NCI-H1092 treated with DMSO at 0.1 percent for 48 hours (cell line): ENCODE measurements at regions not wholly inside any gene's neighbourhood (a gene's known extent, or its start where the extent isn't known, plus 50 kb on each side); places are given as distances from the start of the nearest gene placed in this dataset.
"Not testable (repeated sequence)": the region's sequence is repeated elsewhere in the genome, so short reads cannot be mapped to it uniquely, and the experiment has no call there.

Experiments
- DNase-seq: peaks from one replicate; lab custom pipeline; 2025; lab: John Stamatoyannopoulos, UW

GRCh38 chr3:166322391-166322790 is 485.2 kb upstream of the BCHE start:
- no peak for DNase-seq

DNA sequence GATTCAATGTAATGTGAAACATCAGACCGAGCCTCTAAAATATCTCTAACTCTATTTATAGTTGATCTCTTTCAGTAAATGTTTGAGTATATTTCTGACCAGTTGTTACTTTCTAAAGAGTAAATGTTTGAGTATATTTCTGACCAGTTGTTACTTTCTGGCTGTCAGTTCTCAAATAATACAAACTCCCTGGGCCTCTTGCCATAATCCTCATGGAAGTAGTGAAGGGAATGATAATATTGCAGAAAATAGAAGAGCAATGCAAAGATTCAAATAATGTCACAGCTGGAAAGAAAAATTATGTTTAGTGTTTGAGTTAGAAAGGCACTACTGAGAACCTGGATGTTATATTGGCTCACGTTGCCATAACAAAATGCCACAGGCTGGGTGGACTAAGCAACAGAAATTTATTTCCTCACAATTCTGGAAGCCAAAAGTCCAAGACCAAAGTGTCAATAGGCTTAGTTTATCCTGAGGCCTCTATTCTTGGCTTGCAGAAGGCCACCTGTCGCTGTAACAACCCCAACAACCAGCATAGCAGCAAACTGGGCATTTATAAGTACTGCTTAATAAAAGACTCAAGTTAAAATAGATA is 470.6 kb upstream of the BCHE start:
- DNase-seq, result no peak

- DNase-seq, result no peak
These were observed 467.4 kb upstream of the BCHE start for GRCh38 chr3:166304584-166304983.

- DNase-seq, result no peak
These were observed 466.5 kb upstream of the BCHE start for GRCh38 chr3:166303681-166304080.

DNA sequence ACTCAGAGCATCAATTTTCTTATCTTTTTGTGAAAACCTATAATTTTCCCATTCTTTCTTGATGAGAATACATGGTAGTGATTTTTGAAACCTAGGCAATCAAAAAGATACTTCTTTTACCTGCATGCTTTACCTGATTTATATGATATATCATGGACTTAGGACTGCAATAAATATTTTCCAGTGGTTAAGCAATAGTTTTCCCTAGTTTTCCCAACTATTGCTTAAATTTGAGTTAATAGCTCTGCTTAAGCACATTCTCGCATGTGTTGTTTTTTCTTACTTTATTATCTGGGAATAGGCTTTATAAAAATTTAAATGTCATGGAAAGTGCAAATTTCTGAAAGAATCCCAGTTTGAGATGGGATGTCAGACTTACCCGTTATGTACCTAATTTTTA is 465.1 kb upstream of the BCHE start:
- no peak for DNase-seq

DNA sequence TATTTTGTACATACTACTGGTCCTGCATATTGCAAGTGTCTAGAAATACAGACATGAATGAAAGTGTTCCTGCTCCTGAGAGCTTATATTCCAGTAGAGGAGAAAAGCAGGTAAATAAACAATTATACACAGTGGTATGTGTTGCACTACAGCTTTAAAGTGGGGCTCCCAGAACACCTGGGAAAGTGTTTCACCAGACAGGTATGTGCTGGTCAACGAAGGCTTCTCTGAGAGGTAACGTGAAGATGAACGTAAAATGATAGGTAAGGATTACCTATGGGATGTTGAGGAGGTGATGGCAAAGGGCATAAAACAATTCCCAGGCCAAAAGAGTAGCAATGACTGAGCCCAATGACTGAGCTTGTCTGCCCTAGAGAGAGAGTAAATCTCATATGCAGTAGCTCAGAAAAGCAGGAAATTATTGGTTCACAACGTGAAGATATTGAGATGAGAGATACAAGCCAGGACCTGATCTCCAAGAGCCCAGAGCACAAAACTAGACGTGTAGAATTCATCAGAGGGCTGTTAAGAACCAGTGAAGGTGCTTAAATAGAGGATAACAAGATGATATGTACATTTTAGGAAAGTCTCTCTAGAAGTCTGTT is 459.1 kb upstream of the BCHE start:
- DNase-seq, result no peak

DNA sequence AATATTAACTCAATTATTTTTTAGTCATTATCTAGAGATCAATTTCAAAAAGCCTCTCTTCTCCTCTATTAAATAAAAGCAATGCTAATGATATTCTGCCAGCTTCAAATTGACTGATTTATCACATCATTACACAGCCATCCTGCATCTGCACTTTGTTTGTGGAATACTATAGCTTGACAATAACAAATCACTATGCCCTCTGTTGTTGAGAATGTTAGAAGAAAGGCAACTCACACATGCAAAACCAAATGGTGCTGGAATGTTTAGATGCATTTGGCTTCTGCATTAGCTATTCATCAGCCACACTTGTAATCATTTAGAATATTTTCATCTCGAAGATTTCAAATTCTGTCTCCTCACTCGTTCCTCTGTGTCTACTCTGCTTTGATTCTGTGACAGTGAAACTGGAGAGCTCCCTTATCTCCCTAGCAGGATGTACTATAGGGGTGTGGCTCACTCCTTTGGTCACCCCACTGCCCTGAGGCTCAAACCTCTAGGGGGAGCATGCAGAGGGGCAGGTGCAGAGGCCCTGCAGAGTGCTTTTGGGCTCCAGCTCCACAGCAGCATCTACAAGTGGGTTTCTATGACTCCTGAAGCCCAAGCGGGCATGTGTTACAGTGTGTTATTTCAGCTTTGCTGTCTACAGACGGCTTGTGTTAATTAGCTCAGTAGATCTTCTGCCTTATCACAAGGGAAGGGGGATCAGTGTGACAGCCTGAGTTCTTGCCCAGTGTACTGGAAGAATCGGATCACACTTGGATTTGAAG is 454.1 kb upstream of the BCHE start:
- DNase-seq, result no peak

- no peak for DNase-seq
These were observed 447.8 kb upstream of the BCHE start for GRCh38 chr3:166285001-166285400.

GRCh38 chr3:166283840-166284239 is 446.6 kb upstream of the BCHE start:
- no peak for DNase-seq

DNA sequence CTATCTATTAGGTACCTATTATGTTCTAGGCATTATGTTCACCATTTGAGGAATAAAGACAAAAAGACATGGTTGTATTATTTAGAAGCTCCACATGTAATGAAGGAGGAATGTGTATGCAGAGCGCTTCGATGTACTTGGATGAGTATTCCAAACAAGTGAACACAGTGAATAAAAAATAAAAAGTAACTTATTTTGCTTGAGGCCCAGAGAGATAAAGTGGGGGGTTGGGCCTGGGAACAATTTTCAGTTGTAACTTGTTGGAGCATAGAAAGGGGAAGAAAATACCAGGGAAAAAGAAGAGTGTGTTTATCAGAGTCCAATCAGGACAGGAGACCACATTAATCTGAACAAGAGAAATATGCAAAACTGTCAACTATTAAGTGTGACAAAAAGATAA is 445.7 kb upstream of the BCHE start:
- no peak for DNase-seq

DNA sequence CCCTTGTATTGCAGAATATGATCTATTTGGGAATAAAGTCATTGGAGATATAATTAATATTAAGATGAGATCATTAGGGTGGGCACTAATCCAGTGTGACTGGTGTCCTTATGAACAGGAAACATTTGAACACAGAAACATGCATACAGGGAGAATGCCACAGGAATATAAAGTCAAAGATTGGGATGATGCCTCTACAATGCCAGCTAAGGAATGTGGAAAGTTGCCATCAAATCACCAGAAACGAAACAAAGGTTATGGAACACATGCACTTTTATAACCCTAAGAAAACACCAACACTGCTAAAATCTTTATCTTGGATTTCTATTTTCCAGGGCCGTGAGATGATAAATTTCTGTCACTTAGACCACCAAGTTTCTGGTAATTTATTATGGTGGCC is 442.4 kb upstream of the BCHE start:
- no peak for DNase-seq

DNA sequence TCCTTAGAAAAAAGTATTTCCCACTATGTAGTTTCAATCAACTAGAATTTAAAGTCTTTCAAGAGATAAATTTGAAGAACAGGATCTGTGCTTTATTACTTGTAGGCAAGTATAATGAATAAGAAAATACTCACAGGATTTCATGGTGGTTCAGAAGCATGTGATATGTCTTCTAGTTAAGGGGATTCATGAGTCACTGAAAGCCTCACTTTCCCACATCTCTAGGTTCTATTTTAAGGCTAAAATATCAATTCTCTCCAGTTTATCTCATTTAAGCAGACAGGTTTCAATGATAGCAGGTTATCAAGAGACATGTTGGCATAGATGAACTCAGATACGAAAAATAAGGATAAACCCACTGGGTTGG is 437.8 kb upstream of the BCHE start:
- DNase-seq, result no peak

GRCh38 chr3:166274351-166275023 is 437.3 kb upstream of the BCHE start:
- DNase-seq, result no peak

GRCh38 chr3:166270429-166270828 is 433.2 kb upstream of the BCHE start:
- DNase-seq, result no peak

DNA sequence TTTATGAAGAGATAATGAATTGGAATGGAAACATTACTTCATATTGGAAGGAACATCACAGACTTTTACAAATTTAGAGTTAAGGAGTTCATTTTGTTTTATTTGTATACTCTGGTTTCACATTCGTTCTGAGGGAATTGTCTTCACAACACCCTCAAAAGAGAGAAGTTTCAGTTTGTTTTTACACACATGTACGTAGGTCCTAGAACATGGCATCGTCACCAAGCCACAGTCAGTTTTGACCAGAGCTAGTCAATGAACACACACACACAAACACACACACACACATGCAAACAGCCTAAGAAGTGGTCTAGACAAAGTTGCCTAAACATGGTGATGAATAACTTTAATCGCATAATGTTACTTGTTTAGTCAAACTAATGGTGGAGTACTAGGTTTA is 427.9 kb upstream of the BCHE start:
- no peak for DNase-seq

GRCh38 chr3:166263460-166263859 is 426.2 kb upstream of the BCHE start:
- no peak for DNase-seq

DNA sequence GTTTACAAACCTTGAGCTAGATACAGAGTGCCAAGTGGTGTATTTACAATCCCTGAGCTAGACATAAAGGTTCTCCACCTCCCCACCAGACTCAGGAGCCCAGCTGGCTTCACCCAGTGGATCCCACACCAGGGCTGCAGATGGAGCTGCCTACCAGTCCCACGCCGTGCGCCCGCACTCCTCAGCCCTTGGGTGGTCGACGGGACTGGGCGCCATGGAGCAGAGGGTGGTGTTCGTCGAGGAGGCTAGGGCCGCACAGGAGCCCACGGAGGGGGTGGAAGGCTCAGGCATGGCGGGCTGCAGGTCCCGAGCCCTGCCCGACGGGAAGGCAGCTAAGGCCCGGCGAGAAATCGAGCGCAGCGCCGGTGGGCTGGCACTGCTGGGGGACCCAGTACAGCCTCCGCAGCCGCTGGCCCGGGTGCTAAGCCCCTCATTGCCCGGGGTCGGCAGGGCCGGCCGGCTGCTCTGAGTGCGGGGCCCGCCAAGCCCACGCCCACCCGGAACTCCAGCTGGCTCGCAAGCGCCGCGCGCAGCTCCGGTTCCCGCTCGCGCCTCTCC is 421.1 kb upstream of the BCHE start:
- not testable (repeated sequence) for DNase-seq

DNA sequence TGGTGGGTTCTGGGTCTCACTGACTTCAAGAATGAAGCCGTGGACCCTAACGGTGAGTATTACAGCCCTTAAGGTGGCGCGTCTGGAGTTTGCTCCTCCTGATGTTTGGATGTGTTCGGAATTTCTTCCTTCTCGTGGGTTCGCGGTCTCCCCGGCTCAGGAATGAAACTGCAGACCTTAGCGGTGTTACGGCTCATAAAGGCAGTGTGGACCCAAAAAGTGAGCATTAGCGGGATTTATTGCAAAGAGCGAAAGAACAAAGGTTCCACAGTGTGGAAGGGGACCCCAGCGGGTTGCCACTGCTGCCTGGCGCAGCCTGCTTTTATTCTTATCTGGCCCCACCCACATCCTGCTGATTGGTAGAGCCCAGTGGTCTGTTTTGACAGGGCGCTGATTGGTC is 420.5 kb upstream of the BCHE start:
- no peak for DNase-seq

GRCh38 chr3:166248784-166249183 is 411.6 kb upstream of the BCHE start:
- no peak for DNase-seq

GRCh38 chr3:166243511-166243910 is 406.3 kb upstream of the BCHE start:
- DNase-seq, result no peak

- no peak for DNase-seq
These were observed 385.9 kb upstream of the BCHE start for GRCh38 chr3:166223120-166223519.

- DNase-seq, result no peak
These were observed 374.2 kb upstream of the BCHE start for GRCh38 chr3:166211451-166211850.

DNA sequence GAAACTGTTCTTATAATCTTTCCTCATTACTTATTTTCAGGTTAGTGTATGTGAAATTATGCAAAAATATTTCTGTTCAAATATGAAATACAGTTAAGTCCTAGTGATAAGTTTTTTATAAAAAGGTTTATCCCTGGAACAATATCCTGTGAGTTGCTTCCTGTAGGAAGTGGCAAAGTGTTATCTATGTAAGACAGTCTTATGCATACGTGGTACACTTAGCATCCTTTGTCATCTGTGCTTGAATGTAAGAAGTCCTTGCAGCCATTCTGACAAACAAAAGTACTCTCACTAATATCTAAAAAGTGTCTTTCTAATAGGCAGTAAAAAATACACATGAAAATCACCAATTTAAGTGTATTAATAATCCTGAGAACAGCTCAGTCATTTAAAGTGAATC is 372.5 kb upstream of the BCHE start:
- DNase-seq, result no peak
